ENCODE measurements at regions not wholly inside any gene's neighbourhood (a gene's known extent, or its start where the extent isn't known, plus 50 kb on each side); places are given as distances from the start of the nearest gene placed in this dataset.

DNA sequence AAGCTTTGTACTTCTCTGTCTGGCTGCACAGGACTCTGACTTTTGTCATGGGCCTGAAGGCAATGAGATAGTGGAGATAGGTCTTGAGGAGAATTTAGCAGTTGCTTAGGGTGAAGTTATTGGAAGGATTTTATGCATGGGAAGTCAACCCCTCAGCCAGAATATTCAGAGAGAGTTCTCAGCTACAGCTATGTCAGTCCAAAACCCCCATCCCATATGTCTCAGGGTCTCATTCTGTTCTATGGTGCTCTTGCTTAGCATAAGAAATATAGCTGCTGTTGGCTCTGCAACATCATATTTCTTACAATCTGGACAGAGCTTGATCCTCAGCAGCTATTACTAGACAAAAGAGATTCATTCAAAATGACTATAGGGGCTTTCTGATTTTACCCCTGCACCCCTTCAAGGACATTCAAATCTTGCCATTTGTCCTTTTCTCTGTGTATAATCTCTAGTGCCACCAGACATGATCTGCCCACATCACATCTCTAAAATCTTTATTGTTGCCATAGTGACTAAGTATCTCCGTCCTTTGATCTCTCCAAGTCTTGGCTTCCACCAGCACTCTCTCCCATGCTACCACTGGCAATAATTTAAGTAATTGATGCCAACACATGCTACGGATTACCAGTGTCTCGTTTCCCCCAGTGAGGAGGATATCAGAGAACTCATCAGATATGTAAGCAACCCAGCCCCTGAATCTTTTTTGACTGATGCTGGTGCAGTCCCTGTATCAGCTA is 327.1 kb upstream of the ISX start:
- Histone ChIP-seq H3K27ac (ENCODE audit: low read depth in 1 of 2, low read length in 2 of 2) (no peak overlapping the region), H3K36me3 (ENCODE audit: control insufficient read depth in 4 of 4, insufficient read depth in 3 of 4, low read depth in 1 of 4, low read length in 3 of 4) (no peaks in the 10 kb centered on the region), H3K4me1 (ENCODE audit: control insufficient read depth in 4 of 4, insufficient read depth in 4 of 4, low read length in 3 of 4) (no peaks in the 10 kb centered on the region), H3K4me3 (ENCODE audit: low read depth in 1 of 3, low read length in 3 of 3) (no peak overlapping the region), H3K27me3 (ENCODE audit: control insufficient read depth in 4 of 4, insufficient read depth in 4 of 4, low read length in 3 of 4) (no peaks in the 10 kb centered on the region), H3K9ac (ENCODE audit: low read depth in 1 of 2, low read length in 2 of 2) (no peak overlapping the region), H3K9me3 (ENCODE audit: control insufficient read depth in 4 of 4, low read length in 3 of 4) (peaks cover 0 to 3% (median 1%) of the 10 kb centered on the region in 4 donors)
- TF ChIP-seq, protein P1, sequence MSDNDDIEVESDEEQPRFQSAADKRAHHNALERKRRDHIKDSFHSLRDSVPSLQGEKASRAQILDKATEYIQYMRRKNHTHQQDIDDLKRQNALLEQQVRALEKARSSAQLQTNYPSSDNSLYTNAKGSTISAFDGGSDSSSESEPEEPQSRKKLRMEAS (IDR thresholded peaks at IDR 0.05): no peak
- no peak for TF ChIP-seq RAD21 (IDR thresholded peaks at IDR 0.05)
- no peak for TF ChIP-seq RXRA (IDR thresholded peaks at IDR 0.05)
- no peak for TF ChIP-seq FOXA2 (IDR thresholded peaks at IDR 0.05)
- no peak for TF ChIP-seq JUND (IDR thresholded peaks at IDR 0.05)
- no peak for TF ChIP-seq CTCF (IDR thresholded peaks at IDR 0.05; ENCODE audit: low read depth, low read length, missing input control)
- TF ChIP-seq TAF1 (conservative IDR thresholded peaks at IDR 0.05): no peak
- TF ChIP-seq FOXA1 (IDR thresholded peaks at IDR 0.05): no peak
- no peak for TF ChIP-seq GABPA (IDR thresholded peaks at IDR 0.05 in 1 of 2, conservative IDR thresholded peaks at IDR 0.05 in 1 of 2)
- no peak for TF ChIP-seq HNF4A (conservative IDR thresholded peaks at IDR 0.05)
- TF ChIP-seq, protein P2, sequence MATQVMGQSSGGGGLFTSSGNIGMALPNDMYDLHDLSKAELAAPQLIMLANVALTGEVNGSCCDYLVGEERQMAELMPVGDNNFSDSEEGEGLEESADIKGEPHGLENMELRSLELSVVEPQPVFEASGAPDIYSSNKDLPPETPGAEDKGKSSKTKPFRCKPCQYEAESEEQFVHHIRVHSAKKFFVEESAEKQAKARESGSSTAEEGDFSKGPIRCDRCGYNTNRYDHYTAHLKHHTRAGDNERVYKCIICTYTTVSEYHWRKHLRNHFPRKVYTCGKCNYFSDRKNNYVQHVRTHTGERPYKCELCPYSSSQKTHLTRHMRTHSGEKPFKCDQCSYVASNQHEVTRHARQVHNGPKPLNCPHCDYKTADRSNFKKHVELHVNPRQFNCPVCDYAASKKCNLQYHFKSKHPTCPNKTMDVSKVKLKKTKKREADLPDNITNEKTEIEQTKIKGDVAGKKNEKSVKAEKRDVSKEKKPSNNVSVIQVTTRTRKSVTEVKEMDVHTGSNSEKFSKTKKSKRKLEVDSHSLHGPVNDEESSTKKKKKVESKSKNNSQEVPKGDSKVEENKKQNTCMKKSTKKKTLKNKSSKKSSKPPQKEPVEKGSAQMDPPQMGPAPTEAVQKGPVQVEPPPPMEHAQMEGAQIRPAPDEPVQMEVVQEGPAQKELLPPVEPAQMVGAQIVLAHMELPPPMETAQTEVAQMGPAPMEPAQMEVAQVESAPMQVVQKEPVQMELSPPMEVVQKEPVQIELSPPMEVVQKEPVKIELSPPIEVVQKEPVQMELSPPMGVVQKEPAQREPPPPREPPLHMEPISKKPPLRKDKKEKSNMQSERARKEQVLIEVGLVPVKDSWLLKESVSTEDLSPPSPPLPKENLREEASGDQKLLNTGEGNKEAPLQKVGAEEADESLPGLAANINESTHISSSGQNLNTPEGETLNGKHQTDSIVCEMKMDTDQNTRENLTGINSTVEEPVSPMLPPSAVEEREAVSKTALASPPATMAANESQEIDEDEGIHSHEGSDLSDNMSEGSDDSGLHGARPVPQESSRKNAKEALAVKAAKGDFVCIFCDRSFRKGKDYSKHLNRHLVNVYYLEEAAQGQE (IDR thresholded peaks at IDR 0.05): no peak
- no peak for TF ChIP-seq HNF4G (IDR thresholded peaks at IDR 0.05)
- no peak for TF ChIP-seq SP1 (IDR thresholded peaks at IDR 0.05)
- DNase-seq (ENCODE audit: low spot score): no peak
- WGBS: 51% methylated on average over 3 of the region's 3 CpGs

DNA sequence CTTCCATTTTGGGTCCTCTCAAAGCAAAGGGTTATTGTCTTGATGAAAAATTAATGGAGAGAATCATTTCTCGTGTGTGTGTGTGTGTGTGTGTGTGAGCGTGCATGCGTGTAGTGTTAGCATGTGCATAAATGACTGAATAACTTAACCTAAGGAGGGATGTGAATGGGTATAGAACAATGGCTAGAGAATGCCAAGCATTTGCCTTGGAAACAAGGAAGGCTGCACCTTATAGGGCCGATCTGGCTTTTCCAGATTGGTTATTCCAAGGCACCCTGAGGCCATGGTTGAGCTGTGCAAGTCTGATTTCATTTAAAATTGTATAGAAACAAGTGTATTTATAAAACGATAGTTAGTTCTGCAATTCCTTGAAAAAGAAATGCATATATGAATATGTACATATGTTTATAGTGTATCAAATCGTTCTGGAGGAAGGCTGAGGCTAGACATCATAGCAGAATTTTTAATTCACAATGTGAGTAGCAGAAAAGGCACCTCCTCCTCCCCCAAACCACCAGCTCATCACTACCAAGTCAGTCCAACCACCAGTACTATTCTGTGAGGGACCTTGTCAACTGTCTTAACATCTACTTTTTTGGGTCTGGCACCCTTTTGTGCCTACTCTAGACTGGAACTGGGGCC is 322.7 kb upstream of the ISX start:
- no peaks in the 10 kb centered on the region for H3K36me3 ChIP-seq (ENCODE audit: control insufficient read depth in 4 of 4, insufficient read depth in 3 of 4, low read depth in 1 of 4, low read length in 3 of 4)
- H3K4me1 ChIP-seq (ENCODE audit: control insufficient read depth in 4 of 4, insufficient read depth in 4 of 4, low read length in 3 of 4): no peaks in the 10 kb centered on the region
- H3K27ac ChIP-seq (ENCODE audit: low read depth in 1 of 2, low read length in 2 of 2): no peak overlapping the region
- DNase-seq (ENCODE audit: low spot score): no peak
- 70% methylated on average over 6 of the region's 6 CpGs for WGBS
- no peak overlapping the region for H3K4me3 ChIP-seq (ENCODE audit: low read depth in 1 of 3, low read length in 3 of 3)
- TF ChIP-seq CTCF (IDR thresholded peaks at IDR 0.05; ENCODE audit: low read depth, low read length, missing input control): no peak
- TF ChIP-seq HNF4G (IDR thresholded peaks at IDR 0.05): no peak
- no peak for TF ChIP-seq SP1 (IDR thresholded peaks at IDR 0.05)
- TF ChIP-seq HNF4A (conservative IDR thresholded peaks at IDR 0.05): no peak
- no peak for TF ChIP-seq YY1 (IDR thresholded peaks at IDR 0.05)
- TF ChIP-seq, protein P2 (IDR thresholded peaks at IDR 0.05): no peak
- TF ChIP-seq NR2F2 (IDR thresholded peaks at IDR 0.05): no peak
- TF ChIP-seq, protein P1 (IDR thresholded peaks at IDR 0.05): no peak
- TF ChIP-seq, protein P3, sequence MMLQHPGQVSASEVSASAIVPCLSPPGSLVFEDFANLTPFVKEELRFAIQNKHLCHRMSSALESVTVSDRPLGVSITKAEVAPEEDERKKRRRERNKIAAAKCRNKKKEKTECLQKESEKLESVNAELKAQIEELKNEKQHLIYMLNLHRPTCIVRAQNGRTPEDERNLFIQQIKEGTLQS (IDR thresholded peaks at IDR 0.05): no peak
- no peak for TF ChIP-seq RAD21 (IDR thresholded peaks at IDR 0.05)
- TF ChIP-seq FOXA2 (IDR thresholded peaks at IDR 0.05): no peak
- no peak for TF ChIP-seq JUND (IDR thresholded peaks at IDR 0.05)
- no peak overlapping the region for H3K9ac ChIP-seq (ENCODE audit: low read depth in 1 of 2, low read length in 2 of 2)
- H3K9me3 ChIP-seq (ENCODE audit: control insufficient read depth in 4 of 4, low read length in 3 of 4): no peaks in the 10 kb centered on the region
- H3K27me3 ChIP-seq (ENCODE audit: control insufficient read depth in 4 of 4, insufficient read depth in 4 of 4, low read length in 3 of 4): no peaks in the 10 kb centered on the region
